BJ (cell line): ENCODE measurements at regions not wholly inside any gene's neighbourhood (a gene's known extent, or its start where the extent isn't known, plus 50 kb on each side); places are given as distances from the start of the nearest gene placed in this dataset.

Source experiments
- CTCF ChIA-PET: fragments of 350-600 bp; formaldehyde crosslinking; extraction: SDS; loops from one replicate; lab custom pipeline; 2021; ENCODE audit warnings: antibody characterized with exemption, inconsistent platforms; lab: Yijun Ruan, JAX
- POLR2A ChIA-PET: fragments of 300-600 bp; sonication (Branson Sonifier 250); formaldehyde crosslinking; extraction: SDS; loops from one replicate; lab custom pipeline; 2021; ENCODE audit warnings: antibody characterized with exemption; lab: Charles Lee
- DNase-seq: peaks from one replicate; pipeline ENCODE4 v3.0.0-alpha.2; 2011; ENCODE audit warnings: low read depth
- H3K27me3 ChIP-seq: 2 replicates; pipeline ENCODE4 v1.6.0; 2011; ENCODE audit warnings: low read length; ENCODE audit not compliant: control insufficient read depth, insufficient read depth
- H3K36me3 ChIP-seq: 2 replicates; pipeline ENCODE4 v1.5.1; 2011; ENCODE audit warnings: low read length; ENCODE audit not compliant: control insufficient read depth, insufficient read depth
- H3K4me3 ChIP-seq: 2 replicates; pipeline ENCODE4 v1.5.1; 2011; ENCODE audit warnings: low read depth, mild to moderate bottlenecking, control low read depth, low read length
- CTCF ChIP-seq: IDR thresholded peaks from 2 replicates; pipeline ENCODE4 v1.5.1; 2011; ENCODE audit warnings: low read depth, mild to moderate bottlenecking, control low read depth, inconsistent platforms, low read length, moderate library complexity; ENCODE audit not compliant: insufficient read depth

- no peak for TF ChIP-seq CTCF
- H3K27me3 ChIP-seq, result no peaks in the 10 kb centered on the region
- ChIA-PET POLR2A (no interaction called here), CTCF (interaction anchor here (0.9 to 2.3 kb wide), 2 partner anchors 11 to 309 kb away, joined by 5 to 7 read pairs; no protein-coding TSS in a partner anchor)
- H3K36me3 ChIP-seq, result peaks cover 2% of the 10 kb centered on the region; the same call in 1 of the 2 replicates
- DNase-seq, result no peak
- H3K4me3 ChIP-seq, result no peak overlapping the region
Measured at GRCh38 chr12:46471404-46471803, 98.8 kb upstream of the SLC38A2 start.

DNA sequence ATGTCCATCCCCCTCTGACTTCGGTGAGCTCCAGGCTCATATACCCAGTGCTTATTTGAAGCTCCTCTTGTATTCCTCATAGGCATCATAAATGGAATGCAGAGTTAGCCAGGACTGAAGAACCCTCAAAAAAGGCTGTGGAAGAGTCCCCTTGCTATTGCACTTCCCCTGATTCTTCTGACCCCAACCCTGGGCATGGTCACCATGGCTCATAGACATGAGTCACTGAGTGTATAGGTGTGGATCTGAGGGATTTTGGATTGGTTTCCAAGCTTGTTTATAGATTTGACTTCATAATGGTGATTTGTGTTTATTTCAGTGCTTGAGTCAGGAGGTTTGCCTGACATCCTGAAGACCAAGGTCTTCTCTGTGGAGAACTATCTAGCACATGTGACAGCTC, 98.4 kb upstream of the SLC38A2 start:
- Histone ChIP-seq H3K4me3 (no peak overlapping the region), H3K27me3 (no peaks in the 10 kb centered on the region), H3K36me3 (peaks cover 2% of the 10 kb centered on the region; the same call in 1 of the 2 replicates)
- ChIA-PET POLR2A (no interaction called here), CTCF (interaction anchor here (0.8 to 2.3 kb wide), 3 partner anchors 11 to 309 kb away, joined by 3 to 7 read pairs (median 5); no protein-coding TSS in a partner anchor)
- TF ChIP-seq CTCF, result no peak
- DNase-seq, result no peak

DNA sequence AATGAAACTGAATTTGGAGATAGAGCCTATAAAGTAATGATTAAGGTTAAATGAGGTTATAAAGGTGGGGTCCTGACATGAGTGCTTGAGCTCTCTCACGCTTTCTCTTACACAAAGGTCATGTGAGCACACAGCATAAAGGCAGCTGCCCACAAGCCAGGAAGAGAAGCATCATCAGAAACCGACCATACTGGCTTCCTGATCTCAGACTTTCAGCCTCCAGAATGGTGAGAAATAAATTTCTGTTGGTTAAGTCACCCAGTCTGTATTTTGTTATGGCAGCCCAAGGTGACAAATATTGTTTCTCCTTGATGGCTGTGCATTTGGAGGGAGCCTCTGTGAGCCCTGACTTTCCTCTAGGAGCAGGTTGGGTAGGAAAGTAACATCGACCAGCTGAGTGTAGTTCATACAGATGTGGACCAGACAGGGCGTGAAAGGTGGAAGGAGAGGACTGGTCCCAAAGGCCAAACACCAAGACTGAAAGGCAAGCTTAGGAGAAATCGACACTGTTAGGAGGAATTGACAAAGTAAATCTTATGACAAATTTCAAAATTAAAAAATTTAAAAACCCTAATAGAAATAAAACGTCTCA, 97.6 kb upstream of the SLC38A2 start:
- Histone ChIP-seq H3K36me3 (peaks cover 2% of the 10 kb centered on the region; the same call in 1 of the 2 replicates), H3K27me3 (no peaks in the 10 kb centered on the region), H3K4me3 (no peak overlapping the region)
- ChIA-PET CTCF (interaction anchor here (0.8 to 2.3 kb wide), 3 partner anchors 10 to 46 kb away, joined by 3 to 7 read pairs (median 3); no protein-coding TSS in a partner anchor), POLR2A (no interaction called here)
- no peak for DNase-seq
- no peak for TF ChIP-seq CTCF

DNA sequence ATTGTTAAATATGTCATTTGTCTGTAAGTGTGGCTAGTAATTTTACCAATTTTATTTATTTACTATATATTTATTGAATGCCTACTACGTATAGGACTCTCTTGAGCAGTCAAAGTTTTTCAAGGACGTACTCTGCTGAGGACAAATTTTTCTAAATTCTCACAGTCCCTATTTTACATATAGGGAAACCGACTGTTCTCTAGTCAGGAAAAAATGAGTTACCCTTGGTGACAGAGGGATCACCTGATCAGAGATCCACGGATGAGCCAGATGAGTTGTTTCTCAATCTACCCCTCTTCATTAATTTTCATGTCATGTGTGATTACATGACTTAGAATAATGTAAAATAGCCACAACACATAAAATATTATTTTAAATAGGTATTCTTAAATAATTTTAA, 96.2 kb upstream of the SLC38A2 start:
- no peak for DNase-seq
- Histone ChIP-seq H3K4me3 (no peak overlapping the region), H3K27me3 (no peaks in the 10 kb centered on the region), H3K36me3 (peaks cover 2% of the 10 kb centered on the region; the same call in 1 of the 2 replicates)
- ChIA-PET POLR2A (no interaction called here), CTCF (interaction anchor here (2.3 kb wide), 1 partner anchor 9 kb away, joined by 7 read pairs; no protein-coding TSS in a partner anchor)
- TF ChIP-seq CTCF, result no peak

DNA sequence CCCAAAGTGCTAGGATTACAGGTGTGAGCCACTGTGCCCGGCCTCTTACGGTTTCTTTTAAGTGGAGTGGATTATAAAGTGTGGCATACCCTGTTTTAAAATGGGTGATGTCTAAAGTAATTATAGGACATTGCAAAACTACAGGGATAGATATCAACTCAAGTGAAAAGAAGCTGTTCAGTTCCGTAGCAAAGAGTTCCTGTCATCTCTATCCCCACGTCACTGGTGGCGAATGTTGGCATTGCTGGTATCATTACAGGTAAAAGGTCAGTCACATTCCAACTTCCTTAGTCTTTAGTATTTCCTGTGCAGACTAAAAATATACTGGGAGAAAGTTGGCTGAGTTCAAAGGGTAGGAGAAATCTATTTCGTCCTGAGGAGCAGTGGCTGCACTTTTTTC, 95.6 kb upstream of the SLC38A2 start:
- ChIA-PET CTCF (no interaction called here), POLR2A (no interaction called here)

More for the DNA sequence above, 95.6 kb upstream of the SLC38A2 start:
- peaks cover 2% of the 10 kb centered on the region; the same call in 1 of the 2 replicates for H3K36me3 ChIP-seq
- no peak for TF ChIP-seq CTCF
- no peak for DNase-seq
- H3K4me3 ChIP-seq, result no peak overlapping the region
- H3K27me3 ChIP-seq, result no peaks in the 10 kb centered on the region
